NCI-H2081 (cell line): ENCODE measurements at regions not wholly inside any gene's neighbourhood (a gene's known extent, or its start where the extent isn't known, plus 50 kb on each side); places are given as distances from the start of the nearest gene placed in this dataset.
A peak's percentile ranks its signal among the peaks of the same experiment; 100 is the strongest.

Experiments used
- DNase-seq, 2 experiments: peaks; one replicate each; lab custom pipeline; 2025; lab: John Stamatoyannopoulos, UW

DNA sequence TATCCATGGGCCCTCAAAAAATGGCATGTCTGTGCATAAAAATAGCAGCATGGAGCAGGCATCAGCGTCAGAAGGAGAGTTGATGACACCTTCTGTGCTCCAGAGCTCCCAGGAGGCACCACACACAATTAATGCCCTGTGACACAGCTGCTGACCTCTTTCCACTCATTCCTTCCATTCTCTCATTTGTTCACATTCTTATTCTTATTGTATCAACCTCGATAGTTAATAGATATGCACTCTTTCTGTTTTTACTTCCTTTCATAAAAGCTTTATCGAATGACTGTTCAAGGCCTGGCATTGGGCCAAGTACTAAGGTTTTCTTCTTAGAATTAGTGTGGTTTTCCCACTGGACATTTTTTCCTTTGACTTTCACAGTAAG, 266.0 kb upstream of the MTNR1B start:
- no peak for DNase-seq

DNA sequence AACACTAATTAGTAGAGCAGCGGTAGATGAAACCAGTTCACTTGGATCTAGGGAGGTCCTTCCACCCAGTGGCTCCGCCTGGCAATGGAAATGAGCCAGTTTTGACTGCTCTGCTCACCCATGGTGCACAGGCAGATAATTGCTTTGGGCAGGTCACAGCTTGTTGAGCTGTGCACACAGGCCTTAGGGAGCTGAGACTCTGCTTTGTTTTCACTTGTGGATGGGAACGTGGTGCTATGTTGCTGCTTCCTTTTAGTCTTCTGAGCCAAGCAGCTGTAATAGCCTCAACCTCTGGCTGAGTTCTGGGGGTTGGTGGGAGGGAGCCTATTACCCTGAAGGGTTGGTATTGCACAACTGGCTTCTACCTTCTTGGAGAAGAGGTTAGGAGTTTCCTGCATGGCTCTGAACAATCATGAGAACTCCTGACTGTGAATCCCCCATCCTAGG, 262.3 kb upstream of the MTNR1B start:
- DNase-seq = peak; percentile 90 to 98

DNA sequence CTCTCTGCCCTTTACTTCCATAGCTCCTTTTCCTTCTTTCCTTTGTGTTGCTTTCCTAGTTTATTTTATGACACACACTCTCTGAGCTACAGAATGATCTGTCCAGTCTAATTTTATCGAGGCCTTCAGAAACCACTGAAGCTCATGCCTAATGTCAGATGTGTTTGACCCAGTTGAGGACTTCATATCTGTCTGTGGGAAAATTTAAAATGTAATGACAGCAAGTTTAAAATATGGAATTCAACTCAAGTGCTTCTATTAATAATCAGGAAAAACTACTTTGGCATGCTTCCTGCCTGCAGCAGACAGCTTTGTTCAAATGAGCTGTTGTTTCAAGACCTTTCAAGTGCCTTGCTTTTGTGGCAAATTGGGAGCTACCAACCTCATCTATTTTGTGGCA, 261.8 kb upstream of the MTNR1B start:
- no peak for DNase-seq

DNA sequence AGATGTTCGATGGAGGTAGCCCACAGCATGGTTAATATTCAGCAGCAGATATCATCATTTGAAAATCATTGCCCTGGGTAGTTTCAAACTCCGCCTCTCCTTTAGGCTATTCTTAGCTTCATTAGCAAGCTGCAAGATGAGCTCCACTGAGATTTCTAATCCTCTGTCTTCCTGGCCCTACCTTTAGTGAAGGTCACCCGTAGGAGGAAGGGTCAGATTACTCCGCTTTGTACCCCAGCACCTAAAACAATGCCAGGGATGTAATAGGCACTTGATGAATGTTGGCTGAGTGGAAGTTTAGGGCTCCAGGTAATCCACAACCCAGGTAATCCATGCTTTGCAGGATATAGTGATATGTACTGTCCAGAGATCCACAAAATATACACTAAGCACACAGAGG, 260.1 kb upstream of the MTNR1B start:
- no peak for DNase-seq

DNA sequence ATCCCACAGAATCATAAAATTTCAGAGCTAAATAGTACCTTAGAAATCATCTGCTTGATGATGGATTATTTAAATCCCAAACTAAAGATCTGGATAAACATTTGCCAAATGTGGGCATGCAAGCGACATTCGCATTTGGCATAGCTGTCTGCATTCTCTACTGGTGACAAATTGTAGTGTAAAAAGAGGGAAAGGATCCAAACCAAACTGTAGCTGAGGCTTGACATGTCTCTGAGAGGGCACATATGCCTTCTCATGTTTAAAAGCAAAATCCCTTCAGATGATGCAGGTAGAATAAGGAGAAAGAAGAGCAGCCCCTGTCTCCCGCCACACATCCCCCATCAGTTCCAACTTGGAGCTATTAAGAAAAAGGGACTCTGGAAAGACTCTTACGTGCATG, 257.5 kb upstream of the MTNR1B start:
- peak in 1 of 2 experiments; percentile 31 for DNase-seq

DNA sequence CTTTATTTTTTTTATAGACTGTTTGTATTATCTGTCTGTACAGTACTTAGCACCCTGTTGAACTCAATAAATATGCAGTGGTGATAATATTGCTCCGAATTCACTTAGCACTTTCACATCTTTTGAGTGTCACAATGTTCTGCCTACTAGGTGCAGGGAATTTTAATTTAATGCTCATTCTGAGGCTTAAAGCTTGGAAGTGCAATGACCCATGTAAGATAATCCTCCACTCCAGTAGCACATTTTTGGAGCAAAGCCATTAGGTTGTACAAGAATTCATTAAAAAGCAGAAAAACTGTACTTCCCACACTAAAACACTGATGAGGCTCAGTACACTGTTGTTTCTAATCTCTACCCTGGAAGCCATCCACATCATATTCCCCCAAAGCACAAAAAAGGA, 255.3 kb upstream of the MTNR1B start:
- no peak for DNase-seq

DNA sequence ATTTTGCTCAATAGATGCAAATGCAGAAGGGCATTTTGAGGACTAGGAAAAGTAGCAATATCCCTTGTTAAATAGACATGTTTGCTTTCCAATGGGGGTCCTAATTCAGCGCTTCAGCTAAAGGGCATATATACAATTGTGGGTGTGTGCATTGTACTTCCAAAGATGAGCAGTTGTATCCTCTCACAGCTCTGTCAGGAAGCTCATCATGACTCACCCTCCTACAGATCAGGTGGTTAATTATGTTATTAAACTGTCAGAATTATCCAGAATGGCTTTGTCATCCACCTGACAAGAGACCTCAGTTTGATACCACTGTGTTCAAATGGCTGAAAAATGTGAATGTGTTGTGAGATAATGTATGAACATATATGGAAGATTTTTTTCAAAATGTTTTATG, 252.2 kb upstream of the MTNR1B start:
- DNase-seq = peak in 1 of 2 experiments; percentile 28

DNA sequence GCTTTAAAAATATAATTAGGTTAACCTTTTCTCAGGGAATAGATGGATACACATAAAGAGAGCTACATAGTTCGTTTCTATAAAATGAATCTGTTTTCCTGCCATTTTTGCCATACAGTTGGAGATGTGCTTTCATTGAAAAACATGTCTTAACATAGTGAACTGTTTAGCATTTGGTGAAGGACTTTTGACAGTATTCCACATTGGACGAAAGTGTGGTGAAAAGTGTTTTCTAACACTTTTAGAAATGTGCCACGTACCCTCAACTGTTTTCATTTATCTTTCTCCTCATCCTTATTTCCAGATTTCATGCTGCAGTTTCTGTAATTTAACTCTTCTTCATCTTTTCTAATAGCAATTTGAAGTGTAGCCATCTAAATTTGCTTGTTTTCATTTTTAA, 249.1 kb upstream of the MTNR1B start:
- DNase-seq = no peak

DNA sequence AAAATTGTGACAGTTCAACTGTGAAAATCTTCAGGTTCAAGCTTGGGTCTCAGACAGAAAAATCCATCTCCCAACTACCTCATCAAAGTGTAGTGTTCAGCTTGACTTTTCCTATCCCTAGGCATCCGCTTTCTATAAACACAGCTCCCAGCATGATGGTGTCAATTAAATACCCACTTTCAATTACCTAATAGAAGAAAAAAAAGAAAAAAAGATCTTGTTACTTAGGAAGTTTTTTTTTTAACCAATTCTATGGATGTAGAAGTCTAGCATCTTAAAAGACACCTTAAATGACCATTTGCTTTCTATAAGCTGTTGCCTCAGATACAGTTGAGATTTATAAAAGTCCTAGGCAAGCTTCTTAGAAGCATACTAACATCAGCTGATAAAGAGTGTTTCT, 244.1 kb upstream of the MTNR1B start:
- no peak for DNase-seq

DNA sequence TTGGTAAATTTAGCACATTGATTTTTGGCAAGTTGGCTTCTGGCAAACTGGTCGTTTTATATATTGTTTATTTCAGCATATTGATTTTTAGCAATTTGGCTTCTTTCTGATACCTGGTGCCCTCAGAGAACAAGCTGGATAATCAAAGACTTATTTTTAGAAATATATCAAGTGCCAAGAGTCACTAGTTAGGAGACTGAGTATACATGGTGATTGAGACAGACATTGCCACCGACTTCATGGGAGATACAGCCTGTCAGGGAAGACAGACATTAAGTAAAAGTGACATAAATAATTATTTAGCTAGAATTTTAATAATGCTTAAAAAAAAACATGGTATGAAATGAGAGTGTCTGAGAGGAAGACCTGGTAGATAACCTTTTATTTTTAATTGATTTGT, 242.3 kb upstream of the MTNR1B start:
- no peak for DNase-seq

DNA sequence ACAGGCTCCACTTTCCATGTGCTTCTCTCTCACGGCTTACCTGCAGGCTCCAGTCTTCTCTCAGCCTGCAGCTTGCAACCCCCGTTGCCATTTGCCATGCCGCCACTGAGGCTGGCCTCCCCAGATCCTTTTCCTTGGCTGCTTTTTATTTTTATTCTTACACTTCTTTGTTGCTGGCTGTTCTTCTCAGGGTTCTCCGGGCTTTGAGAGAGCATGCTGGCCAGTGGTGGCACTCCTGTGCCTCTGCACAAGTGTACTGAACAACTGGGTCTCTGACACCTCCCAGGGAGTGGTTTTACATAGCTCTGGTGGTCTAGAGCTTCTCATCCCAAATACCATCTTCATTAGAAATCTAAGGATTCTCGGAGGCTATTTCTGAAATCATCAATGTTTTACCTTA, 241.7 kb upstream of the MTNR1B start:
- DNase-seq = no peak

DNA sequence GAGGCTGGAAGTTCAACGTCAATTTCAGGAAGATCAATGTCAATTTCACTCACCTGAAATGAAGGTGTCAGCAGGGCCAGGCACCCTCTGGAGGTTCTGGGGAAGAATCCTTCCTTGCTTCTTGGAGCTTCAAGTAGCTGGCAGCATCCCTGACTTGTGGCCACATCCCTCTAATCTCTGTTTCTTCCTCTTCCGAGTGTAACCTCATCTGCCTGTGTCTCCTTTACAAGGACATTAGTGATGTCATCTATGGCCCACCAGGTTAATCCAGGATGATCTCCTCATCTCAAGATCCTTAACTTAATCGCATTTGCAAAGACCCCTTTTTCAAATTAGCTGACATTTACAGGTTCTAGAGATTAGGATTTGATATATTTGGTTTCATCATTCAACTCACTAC, 240.8 kb upstream of the MTNR1B start:
- no peak for DNase-seq

DNA sequence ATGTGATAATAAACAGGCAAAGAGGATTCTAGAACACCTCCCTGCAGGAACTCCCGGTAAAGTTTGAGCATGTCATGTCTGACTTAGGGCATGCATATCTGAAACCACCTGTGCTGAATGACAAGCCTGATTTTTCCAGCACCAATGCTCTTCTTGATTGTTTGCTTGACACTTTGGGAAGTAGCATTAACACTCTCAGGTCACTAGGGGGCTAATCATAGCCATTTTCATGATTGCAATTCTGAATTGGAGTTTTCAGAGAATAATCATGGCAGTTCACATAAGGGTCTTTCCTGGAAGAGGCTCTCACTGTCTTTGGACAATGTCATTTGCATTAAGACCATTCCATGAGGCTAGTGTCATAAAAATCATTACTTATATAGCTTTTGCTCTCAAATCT, 234.4 kb upstream of the MTNR1B start:
- DNase-seq = peak in 1 of 2 experiments; percentile 30

DNA sequence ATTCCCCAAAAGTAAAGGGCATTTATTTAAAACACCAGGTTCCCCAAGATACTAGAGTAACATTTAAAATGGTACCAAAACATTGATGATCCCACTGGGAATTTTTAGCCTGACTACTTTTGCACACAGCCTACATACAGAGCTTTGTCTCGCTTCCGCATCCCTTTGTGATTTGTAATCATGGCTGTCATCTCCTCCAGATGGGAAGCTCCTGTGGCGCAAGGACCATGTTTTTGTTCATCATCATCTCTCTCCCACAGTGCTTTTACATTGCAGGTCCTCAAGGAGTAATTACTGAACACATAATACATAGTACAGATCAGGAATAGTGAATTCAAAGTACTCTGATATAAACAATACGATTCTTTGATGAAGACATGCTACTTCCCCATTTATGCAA, 231.2 kb upstream of the MTNR1B start:
- no peak for DNase-seq

DNA sequence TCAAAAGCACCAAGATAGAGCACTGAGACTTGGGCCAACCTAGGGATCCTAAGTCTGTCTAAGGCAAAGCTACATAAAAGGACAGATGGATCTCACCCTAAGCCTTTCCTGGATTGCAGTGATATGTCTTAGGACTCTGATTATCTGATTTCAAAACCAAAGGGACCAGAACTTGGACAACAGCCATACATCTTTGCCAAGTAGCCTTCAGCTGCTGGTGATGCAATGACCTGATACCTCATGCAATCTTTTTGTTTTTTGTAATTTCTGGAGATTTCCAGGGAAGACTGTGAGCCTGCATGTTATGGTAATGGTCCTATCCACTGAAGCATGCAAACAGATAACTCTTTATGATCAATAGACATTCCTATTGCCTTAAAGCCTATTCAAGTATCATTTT, 230.4 kb upstream of the MTNR1B start:
- DNase-seq = no peak

DNA sequence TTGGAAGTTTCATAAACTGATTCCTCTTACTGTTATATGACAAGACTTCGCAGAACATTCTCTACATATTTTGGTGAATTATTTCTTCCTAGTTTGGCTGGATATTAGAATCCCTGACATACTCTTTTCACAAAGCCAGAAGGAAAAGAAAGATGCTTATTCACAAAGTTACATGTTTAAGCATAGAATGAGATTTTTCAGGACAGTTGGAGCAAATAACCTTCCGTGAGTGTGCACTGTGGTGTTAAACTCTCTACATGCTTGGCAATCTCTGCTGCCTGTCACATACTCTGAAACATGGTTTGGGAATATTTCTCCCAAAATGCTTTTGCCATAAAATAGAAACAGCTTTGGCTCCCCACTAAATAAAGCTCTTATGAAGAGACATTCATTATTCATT, 230.0 kb upstream of the MTNR1B start:
- no peak for DNase-seq

DNA sequence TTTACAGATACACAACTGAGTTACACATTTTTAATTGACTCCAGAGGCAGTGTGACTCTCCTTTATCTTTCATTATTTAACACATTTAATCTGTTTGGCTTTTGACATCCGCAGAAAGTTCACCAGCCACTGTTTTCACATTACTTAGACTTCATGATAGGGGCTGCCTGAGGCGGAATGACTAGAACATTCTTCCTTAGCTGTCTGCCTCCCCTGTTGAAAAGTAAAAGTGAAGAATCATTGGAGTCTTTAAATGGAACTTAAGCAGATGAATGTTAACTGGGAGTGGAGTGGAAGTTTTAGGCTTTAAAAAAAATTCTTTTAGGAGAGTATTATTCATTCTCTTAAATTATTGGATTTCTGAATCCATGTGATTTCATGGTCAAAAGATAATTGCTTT, 229.2 kb upstream of the MTNR1B start:
- DNase-seq = no peak

DNA sequence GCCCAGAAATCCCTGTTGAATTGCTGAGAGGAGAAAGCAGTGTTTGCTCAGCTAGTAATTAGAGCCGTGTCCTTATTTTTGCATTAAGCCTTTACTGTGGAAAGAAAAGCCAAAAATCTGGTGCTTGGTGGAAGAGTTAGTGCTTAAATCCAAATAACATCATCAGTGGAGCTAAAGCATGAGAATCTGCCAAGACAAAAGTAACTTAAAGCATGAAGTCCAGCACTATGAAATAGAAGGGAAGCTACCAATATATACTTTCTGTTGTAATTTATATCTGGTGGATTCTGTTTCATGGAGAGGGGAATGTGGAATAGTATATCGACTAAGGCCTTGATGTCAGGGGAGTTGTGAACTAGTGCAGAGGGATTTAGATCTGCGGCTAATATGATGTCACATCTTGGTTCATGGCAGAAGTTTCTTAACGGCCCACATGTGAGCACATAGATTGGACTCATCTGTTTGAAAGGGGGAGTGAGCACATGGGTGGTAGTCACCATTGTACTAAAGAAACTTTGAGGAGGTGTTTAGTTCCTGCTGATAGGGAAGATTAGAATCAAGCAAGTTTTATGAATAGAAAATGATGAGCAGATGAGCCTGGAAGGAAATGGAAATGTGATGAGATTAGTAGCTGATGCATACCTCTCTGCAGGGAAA, 224.4 kb upstream of the MTNR1B start:
- DNase-seq = peak in 1 of 2 experiments; percentile 68

DNA sequence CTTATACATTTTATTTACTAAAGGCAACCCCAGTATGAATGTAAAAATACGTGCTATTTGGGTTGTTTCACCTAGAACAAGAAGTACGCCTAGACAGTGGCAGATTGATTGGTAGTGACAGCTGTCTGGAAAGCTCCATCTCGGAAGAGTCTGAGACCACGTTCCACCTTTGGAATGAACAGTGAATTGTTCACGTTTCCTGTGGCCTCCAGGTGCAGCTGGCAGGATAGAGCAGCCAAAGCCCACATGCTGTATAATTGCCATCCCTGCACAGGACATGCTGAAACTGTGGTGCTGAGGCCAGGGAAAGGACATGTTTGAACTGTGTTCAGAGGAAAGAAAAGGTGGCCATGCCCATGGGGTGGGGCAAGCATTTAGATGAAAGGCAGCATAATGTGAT, 218.7 kb upstream of the MTNR1B start:
- DNase-seq = peak; percentile 34 to 77

DNA sequence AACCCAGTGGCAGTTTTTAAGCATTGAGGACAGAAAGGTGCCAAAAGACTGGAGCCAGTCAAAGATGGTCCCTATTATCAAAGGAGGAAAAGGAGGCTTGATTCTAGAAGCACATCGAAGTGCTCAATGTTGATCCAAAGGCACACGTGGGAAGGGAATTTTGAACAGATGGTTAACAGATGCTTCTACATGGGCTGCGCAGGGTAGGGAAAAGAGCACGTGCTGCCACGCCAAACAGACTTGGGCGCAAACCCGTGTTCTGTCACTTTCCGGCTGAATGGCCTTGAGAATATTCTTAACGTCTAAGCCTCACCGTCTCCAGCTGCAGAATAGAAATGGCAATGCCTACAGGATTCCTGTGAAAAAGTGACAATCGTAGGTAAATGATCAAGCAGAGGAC, 217.9 kb upstream of the MTNR1B start:
- no peak for DNase-seq

DNA sequence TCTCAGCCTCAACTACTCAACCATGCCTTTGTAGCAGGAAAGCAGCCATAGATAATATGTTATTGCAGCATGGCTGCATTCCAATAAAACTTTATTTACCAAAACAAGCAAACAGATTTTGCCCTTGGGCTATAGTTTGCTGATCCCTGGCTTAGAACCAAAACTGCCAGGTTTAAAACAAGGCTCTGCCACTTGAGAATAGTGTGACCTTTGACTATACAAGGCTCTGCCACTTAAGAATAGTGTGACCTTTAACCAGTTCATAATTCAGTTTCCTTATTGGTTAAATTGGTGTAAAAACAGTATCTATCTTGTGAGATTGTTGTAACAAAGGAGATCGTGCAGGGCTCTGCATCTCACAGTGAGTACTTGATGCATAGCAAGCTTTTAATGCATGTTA, 217.3 kb upstream of the MTNR1B start:
- DNase-seq = peak in 1 of 2 experiments; percentile 24

DNA sequence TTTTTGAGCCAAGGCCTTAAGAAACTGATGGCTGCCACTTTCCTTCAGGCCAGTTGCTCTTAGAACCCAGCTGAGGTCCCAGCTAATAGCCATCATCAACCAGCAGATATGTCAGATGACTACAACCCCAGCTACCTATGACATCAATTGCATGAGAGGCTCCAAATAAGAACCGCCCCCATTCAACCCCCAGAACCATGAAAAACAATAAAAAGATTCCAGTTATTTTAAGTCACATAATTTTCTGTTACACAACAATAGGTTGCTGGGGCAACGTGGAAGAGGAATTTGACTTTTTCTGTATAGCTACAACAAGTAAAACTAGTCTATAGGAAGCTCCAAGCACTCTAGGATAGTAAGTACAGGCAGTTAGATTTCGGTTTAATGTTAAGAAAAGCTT, 216.3 kb upstream of the MTNR1B start:
- no peak for DNase-seq

DNA sequence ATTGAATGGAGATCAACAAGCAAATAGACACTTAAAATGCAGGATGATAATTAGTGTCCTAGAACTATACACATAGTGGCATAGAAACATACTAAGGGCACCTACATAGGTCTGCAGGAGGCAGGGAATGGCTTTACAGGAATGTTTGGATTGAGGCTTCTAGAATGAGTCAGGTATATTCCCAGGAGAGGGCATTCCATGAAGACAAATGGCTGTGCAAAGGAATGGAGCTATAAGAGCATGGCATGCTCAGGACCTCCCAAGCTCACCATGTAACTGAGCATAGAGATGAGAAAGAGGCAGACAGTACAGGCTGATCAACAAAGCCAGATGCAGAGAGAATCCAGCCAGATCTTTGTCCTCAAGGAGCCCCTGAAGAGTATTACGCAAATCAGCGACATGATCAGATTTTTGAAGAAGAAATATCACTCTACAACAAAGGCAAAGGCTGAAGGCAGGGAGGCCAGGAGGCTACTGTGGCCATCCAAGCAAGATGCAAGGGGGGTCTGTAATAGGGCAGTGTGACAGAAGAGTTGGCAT, 211.1 kb upstream of the MTNR1B start:
- DNase-seq = no peak

DNA sequence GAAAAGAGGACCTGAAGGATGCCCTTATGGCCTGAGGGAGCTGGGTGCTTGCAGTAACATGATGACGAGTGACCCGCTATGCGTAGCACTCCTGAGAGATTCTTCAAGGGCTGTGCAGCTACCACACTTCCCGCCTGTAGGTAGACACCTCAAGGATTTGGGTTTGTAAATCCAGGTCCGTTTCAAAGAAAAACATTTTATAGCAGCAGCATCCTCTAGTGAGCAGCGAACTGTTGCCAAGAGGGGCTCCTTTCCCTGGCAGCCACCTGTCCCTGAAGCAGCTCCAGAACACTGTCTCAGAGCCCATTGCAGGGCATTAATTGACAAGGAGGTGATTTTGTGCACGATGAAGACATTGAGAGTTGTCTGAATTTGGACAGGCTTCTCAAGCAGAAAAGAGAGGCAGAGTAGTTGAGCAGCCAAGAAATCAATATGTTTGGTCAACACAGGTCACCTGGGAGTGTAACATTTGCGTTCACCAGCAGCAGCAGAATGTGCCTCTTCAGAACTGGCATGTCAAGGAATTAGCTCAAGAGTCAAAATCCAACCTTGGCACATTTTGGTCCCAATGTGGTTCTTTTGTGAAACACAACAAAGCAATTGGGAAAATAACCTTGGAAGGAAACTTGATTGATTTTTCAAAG, 209.8 kb upstream of the MTNR1B start:
- no peak for DNase-seq
